GM21825 (cell line): ENCODE measurements at regions not wholly inside any gene's neighbourhood (a gene's known extent, or its start where the extent isn't known, plus 50 kb on each side); places are given as distances from the start of the nearest gene placed in this dataset.
"Not testable (repeated sequence)": the region's sequence is repeated elsewhere in the genome, so short reads cannot be mapped to it uniquely, and the experiment has no call there.

Experiments used
- ATAC-seq: cut with Tn5 transposase; IDR thresholded peaks from one replicate; pipeline ENCODE4 v1.9.1; 2021; ENCODE audit warnings: mild to moderate bottlenecking, moderate library complexity; ENCODE audit not compliant: unreplicated experiment

DNA sequence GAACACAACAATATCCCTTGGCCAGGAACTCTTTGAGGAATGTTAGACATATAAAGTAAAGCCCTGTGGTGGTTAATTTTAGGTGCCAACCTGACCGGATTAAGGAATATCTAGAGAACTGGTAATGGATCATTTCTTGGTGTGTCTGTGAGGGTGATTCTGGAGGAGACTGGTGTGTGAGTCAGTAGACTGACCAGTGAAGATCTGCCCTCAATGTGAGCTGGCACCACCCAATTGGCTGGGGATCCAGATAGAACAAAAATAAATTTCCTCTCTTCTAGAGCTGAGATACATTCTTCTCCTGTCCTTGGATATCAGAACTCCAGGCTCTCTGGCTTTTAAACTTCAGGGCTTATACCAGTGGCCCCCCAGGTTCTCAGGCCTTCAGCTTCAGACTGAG lies 56.2 kb upstream of the TNPO1 start:
- no peak for ATAC-seq

DNA sequence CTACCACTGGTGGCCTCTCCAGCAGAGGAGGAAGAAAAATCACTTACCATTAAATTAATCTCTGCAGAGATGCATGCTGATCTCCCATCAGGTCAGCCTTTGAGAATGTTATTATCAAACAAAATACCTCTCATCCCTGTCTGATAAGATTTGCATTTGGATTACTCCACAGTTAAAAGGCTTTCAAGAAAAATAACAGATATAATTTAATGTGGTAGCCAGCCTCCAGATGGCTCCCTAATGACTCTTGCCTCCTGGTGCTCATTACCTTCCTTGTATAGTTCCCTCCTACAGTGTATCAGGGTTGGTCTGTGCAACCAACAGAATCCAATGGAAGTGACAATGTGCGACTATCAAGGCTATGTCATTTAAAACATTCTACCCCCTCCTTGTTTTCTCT lies 63.6 kb upstream of the TNPO1 start:
- no peak for ATAC-seq

DNA sequence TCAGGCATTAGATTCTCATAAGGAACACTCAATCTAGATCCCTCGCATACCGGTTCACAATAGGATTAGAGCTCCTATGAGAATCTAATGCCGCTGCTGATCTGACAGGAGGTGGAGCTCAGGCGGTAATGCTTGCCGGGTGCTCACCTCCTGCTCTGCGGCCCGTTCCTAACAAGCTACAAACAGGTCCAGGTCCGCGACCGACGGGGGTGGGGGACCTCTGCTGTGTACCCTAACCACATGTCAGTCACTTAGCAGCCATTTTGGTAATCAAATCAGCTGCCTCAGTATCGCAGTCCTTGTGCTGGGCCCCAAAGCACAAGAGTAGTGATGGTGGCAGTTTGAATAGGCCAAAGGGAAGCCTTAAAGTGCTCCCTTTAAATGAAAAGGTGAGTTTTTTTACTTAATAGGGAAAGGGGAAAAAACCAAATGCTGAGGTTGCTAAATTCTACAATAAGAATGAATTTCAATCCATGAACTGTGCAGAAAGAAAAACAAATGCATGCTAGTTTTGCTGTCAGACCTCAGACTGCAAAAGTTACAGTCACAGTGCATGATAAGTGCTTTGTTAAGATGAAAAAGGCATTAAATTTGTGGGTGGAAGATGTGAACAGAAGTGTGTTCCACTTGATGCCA lies 67.0 kb upstream of the TNPO1 start:
- ATAC-seq, result no peak

DNA sequence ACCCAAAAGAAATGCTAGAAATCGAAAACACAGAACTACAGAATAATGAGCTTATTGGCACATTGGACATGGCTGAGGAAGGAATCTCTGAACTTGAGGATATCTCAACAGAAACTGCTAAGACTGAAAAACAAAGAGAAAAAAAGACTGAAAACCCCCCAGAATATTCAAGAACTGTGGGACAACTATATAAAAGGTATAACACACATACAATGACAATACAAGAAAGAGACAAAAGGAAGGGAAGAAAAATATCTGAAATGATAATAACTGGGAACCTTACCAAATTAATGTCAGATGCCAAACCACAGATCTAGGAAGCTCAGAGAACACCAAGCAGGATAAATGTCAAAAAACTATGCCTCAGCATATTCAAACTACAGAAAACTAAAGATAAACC lies 68.6 kb upstream of the TNPO1 start:
- no peak for ATAC-seq

DNA sequence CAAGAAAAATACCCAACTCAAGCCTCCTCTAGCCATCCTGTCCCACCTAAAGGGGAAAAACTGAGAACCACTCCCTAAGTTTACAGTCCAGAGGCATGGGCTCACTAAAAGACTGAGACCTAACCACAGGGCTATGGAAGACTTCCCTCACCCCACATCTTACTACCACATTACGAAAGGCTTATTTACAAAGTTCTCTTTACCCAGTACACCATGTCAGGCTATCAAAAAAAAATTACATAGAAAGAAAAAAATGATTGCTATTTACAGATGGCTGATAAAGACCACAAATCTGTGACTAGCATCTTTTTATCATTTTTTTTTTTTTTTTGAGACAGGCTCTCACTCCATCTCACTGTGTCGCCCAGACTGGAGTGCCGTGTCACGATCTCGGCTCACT lies 69.7 kb upstream of the TNPO1 start:
- no peak for ATAC-seq

DNA sequence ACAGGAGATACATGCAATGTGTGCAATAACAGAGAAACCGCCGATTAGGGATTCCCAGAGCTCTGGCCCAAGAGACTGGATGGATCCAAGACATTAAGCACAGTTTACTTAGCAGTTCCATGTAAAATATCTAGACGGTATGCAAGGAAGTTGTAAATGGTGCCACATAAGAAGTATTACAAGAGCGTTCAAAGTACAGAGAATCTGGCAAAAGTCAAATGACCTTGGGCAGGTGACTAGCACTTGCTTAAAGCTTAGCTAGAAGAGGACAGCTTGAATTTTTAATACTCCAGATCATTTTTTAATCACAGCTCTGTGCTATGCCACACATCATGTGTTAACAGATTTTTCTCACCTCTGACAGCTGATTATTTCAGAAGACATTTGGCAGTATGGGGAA lies 72.3 kb upstream of the TNPO1 start:
- ATAC-seq, result no peak

DNA sequence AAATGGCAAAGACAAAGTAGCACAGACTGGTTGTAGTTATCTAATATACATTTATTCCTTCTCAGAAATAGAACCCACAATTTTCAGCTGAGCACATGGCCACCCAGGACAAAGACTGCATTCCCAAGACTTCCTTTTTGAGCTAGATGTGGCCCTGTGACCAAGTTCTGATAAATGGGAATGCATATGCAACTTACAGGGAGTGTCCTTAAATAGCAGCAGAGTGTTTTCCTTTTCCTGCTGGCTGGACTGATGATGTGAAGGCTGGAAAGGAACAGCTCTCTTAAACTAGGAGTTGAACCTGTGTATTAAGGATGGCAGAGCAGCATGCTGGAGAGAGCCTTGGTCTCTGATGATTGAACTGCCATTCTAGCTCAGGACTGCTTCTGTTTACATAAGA lies 74.7 kb upstream of the TNPO1 start:
- no peak for ATAC-seq

DNA sequence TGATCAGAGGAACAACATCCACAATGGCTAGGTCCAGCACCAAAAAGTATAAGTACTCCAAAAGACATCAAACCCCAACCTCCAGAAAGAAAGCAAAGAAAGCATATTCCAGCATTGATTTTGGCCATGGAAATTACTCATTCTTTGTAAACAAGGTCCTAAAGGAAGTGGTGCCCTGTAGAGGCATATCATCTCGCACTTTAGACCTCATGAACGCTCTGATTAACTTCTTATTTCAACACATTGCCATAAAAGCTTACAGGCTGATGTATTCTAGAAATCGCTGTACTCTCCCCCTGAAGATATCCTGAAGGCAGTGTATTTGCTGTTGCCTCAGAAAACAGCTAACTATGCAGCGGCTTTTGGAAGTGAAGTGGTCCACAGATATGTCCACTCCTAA lies 82.7 kb upstream of the TNPO1 start:
- no peak for ATAC-seq

DNA sequence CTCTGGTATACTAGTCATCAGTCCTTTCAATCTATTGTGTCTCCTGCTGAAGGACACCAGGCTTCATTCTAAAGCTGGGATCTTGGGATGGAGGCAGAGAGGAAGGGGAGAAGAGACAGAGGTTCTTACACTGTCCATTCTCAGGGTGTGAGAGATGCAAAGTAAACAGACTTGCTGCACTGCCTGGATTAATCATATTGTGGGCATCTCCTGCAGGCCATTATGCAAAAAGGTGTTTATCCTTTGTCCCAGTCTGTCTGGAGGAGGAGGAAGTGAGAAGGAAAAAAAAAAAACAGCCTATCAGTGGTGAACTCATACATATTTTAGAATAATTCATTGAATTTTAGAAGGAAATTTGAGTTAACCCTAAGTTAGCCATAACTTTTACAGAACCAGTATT lies 92.9 kb upstream of the TNPO1 start:
- no peak for ATAC-seq

DNA sequence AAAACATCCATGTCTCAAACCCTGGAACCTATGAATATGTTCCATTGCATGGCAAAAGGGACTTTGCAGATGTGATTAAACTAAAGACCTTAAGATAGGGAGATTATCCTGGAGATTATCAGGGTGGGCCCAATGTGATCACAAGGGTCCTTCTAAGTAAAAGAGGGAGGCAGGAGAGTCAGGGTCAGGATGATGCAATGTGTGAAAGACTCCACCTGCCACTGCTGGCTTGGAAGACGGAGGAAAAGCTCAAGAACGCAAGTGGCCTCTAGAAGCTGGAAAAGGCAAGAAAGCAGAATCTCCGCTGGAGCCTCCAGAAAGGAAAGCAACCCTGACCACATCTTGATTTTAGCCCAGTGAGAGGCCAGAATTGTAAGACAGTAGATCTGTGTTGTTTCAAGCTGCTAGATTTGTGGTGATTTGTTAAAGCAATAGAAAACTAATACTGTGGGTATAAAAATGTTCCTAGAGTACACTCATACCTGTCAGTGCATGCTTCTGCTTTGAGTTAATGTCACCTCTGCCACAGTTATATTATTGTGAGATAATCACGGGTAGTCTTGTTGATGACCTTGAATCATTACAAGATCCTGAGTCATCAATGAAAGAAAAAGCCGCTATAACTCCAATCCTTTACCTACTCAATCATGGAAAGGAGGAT lies 93.5 kb upstream of the TNPO1 start:
- ATAC-seq, result no peak

DNA sequence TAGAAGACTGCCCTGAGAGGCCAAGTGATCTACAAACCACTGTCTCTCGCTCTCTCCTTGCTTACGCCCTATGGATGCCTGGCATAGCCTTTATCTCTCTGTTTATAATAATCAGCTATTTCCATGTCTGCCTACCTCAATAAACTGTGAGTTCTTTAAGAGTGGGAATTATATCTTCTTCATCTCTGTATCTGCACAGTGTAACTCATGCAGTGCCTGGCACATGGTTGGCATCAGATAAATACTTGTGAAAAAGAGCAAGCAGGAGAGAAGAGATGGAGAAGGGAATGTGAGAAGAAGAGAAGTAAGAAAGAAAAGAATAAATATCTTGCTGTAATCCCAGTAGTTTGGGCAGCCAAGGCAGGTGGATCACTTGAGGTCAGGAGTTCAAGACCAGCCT lies 94.6 kb upstream of the TNPO1 start:
- no peak for ATAC-seq

DNA sequence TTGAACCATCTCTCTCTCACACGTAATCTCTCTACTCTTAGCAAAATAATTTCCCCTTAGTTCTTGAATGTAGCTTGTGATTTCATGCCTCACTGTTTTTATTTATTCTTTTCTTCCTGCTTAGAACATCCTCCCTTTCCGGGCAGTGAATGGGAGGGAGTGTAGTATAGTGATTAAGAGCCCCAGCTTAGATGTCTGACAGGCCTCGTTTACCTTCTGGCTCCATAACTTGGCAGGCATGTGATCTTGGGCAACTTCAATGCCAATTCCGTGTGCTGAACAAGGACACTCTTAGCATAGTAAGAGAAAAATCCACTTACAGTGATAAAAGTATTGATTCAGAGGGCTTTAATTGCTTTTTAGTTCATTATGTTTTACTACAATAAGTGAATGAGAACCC lies 96.3 kb upstream of the TNPO1 start:
- no peak for ATAC-seq

DNA sequence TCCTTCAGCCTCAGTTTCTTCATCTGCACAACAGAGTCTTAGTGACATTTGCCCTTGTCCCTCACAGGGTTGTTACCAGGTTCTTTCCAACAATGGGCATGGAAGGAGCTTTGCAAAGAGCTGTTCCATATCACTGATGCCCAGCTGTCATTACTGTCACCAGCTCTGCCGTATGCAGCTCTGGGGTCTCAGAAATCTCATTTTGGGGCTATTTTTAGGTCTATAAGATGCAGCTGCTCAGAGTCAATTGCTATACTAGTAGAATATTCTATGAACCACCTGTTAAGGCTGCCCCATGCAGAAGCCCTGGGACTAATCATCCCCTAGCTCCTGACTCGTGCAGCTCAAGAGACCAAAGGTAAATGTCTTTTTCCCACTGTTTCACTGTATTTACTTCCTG lies 105.1 kb upstream of the TNPO1 start:
- no peak for ATAC-seq

DNA sequence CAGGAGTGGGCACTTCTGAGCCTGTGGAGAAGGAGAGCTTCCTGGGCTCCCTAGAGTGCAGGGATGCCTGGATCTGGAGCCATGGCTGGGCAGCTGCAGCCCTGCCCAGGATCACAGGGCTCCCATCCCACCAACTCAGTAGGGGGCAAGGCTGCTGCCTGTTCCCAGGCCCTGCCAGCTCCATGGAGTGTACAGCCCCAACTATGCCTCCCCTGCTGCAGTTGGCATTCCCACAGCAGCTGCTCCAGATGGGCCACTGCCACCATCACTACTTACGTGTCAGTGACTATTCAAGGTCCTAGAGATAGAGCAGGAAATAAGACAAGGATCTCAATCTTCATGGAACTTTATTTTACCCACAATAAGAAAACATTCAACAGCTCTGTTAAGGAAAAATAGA lies 107.1 kb upstream of the TNPO1 start:
- no peak for ATAC-seq

DNA sequence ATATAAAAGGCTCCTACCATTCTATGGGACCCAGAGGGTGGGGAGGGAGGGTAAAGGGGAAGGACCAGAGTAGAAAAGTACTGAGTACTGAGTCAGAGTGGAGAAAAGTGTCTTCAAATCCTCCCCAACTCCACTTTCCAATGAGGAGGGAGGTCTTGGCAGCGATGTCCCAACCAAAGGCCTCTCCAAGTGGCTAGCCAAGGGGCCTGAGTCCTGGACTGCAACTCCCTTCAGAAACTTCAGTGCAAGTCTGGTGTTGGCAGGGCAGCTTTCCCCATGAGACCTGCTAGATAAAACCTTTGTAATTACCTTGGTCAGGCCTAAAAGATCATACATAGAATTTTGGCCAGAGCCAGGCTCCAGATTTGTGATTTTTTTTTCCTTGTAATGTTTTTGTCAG lies 111.3 kb upstream of the TNPO1 start:
- ATAC-seq, result no peak

DNA sequence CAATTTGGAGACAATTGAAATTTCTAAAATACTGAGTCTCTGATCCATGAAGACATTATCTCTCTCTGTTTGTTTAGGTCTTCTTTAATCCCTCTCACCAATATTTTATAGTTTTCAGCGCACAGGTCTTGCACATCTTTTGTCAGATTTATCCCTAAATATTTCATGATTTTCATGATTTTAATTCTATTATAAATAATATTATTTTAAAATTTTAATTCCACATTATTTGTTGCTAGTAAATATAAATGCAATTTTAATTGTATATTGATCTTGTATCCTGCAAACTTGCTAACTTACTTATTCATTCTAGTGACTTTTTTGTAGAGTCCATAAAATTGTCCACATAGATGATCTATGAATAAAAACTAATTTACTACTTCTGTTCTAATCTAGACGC lies 112.6 kb upstream of the TNPO1 start:
- no peak for ATAC-seq

DNA sequence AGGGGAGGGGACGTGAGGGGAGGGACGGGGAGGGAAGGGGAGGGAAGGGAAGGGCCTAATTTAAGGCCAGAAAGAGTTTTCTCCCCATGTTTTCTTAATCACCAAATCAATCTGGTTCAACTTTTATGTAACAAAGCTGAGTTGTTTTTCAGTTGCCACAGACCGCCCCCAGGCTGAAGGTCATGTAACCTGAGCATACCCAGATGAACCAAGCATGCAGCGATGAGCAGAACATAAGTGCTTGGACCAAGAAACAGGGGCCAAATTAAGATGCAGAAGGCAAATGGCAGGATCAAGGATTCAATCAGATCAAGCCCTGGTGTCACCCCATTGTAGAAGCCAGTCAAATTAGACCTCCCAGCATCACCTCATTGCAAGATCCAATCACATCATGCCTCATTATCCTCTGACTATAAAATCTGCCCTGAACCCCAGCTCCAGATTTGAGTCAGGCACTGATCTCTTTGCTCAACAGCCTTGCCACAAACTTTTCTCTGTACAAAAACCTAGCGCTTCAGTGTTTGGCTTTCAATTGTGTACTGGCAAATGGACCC lies 113.5 kb upstream of the TNPO1 start:
- no peak for ATAC-seq

DNA sequence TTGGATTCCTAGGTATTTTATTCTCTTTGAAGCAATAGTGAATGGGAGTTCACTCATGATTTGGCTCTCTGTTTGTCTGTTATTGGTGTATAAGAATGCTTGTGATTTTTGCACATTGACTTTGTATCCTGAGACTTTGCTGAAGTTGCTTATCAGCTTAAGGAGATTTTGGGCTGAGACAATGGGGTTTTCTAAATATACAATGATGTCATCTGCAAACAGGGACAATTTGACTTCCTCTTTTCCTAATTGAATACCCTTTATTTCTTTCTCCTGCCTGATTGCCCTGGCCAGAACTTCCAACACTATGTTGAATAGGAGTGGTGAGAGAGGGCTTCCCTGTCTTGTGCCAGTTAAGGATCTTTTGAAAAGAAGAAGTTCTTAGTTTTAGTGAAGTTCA lies 114.4 kb upstream of the TNPO1 start:
- not testable (repeated sequence) for ATAC-seq

DNA sequence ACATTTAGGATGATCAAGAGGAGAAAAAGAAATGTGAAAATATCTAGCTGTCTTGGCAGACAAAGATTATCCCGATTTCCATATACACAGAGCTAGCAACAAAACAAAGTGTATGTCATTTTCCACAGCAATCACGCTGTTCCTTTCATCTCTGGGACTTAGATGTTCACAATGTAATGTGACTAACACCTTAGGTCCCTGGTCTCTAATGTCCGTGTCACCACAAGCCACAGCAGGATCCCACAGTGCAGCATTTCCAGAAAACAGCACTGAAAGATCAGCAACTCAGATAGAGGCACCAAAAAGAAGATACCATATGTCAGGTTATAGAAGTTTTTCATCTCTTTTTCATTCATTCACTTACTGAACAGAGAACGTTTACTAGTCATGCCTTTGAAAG lies 118.0 kb upstream of the TNPO1 start:
- no peak for ATAC-seq

DNA sequence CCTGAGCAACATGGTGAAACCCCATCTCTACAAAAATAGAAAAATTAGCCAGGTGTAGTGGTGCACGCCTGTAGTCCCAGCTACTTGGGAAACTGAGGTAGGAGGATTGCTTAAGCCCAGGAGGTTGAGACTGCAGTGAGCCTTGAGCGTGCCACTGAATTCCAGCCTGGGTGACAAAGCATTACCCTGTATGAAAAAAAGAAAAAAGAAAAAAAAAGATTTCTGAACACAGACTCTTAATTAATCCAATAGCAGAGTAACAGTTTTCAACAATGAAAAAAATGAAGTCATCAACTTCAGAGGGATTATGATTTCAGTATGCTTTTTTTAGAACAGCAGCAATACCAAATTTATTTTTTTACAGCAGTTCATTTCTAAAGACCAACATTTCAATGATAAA lies 118.8 kb upstream of the TNPO1 start:
- ATAC-seq, result no peak

DNA sequence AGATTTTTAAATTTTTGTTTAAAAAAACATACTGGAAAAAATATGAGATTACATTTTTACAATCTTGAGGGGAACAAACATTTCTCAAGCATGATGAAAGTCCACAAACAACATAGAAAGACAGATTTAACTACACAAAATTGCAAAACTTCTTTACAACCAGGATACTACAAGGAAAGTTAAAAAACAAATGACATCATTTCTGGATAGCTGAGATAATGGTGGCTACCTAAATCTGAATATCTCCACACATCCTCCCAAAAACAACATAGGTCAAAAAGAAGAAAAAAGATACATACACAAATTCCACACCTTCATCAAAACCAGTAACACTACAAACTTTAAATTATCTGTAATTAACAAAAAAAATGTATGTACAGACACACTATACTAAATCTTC lies 120.8 kb upstream of the TNPO1 start:
- no peak for ATAC-seq

DNA sequence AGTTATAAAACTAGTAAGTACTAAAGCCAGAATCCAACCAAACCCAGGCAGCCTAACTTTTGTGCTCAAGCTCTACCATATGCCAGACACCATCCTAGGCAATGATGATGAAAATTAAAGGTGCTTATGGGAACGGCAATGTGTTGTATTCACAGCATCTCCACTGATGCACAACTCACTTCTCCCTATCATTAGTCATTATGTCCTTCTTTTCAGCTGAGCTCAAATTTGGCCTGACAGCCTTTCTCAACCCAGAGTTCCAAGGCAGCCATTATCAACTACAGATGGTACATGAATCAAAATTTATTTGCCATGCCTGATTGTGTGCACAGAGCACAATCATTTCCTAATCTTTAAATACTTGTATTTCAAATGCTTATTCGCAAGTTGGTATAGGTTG lies 121.6 kb upstream of the TNPO1 start:
- no peak for ATAC-seq
